ENCODE measurements at regions not wholly inside any gene's neighbourhood (a gene's known extent, or its start where the extent isn't known, plus 50 kb on each side); places are given as distances from the start of the nearest gene placed in this dataset.
A peak's percentile ranks its signal among the peaks of the same experiment; 100 is the strongest.

GRCh38 chrX:39714471-39714870, 383.3 kb downstream of the BCOR start:
- Histone ChIP-seq H3K4me1 (ENCODE audit: insufficient read depth) (no peaks in the 10 kb centered on the region), H3K9me3 (no peaks in the 10 kb centered on the region), H3K27me3 (no peaks in the 10 kb centered on the region), H3K27ac (no peak overlapping the region), H3K36me3 (no peaks in the 10 kb centered on the region), H3K4me3 (no peak overlapping the region)
- DNase-seq = no peak
- WGBS, 3 donors = 59 to 86% (median 76%) methylated on average over 6 of the region's 6 CpGs
- intact Hi-C loops (cut with DNase I) = no loop called here
- TF ChIP-seq CTCF (IDR thresholded peaks at IDR 0.05) (no peak), EP300 (IDR thresholded peaks at IDR 0.05) (no peak), POLR2A (IDR thresholded peaks at IDR 0.05) (no peak)

- Histone ChIP-seq H3K27ac (no peak overlapping the region), H3K4me1 (ENCODE audit: insufficient read depth) (no peaks in the 10 kb centered on the region), H3K4me3 (no peak overlapping the region), H3K36me3 (no peaks in the 10 kb centered on the region), H3K27me3 (no peaks in the 10 kb centered on the region), H3K9me3 (no peaks in the 10 kb centered on the region)
- intact Hi-C loops (cut with DNase I) = no loop called here
- 40 to 57% (median 49%) methylated on average over 8 of the region's 8 CpGs for WGBS, 3 donors
- TF ChIP-seq POLR2A (IDR thresholded peaks at IDR 0.05) = no peak
- TF ChIP-seq EP300 (IDR thresholded peaks at IDR 0.05) = no peak
- TF ChIP-seq CTCF (IDR thresholded peaks at IDR 0.05) = no peak
- DNase-seq = peak in 1 of 5 donors; percentile 39
These were observed 381.4 kb downstream of the BCOR start for GRCh38 chrX:39716401-39716800.

- no peaks in the 10 kb centered on the region for H3K4me1 ChIP-seq (ENCODE audit: insufficient read depth)
- 73 to 82% (median 82%) methylated on average over 6 of the region's 6 CpGs for WGBS, 3 donors
- no peak overlapping the region for H3K27ac ChIP-seq
- no peaks in the 10 kb centered on the region for H3K9me3 ChIP-seq
- DNase-seq = no peak
- no peaks in the 10 kb centered on the region for H3K27me3 ChIP-seq
- no peak overlapping the region for H3K4me3 ChIP-seq
- intact Hi-C loops (cut with DNase I) = no loop called here
- TF ChIP-seq EP300 (IDR thresholded peaks at IDR 0.05) = no peak
- no peak for TF ChIP-seq POLR2A (IDR thresholded peaks at IDR 0.05)
- TF ChIP-seq CTCF (IDR thresholded peaks at IDR 0.05) = no peak
- no peaks in the 10 kb centered on the region for H3K36me3 ChIP-seq
These were observed 380.8 kb downstream of the BCOR start for GRCh38 chrX:39716802-39717540.

GRCh38 chrX:39718981-39719380, 378.8 kb downstream of the BCOR start:
- Histone ChIP-seq H3K27me3 (no peaks in the 10 kb centered on the region), H3K4me3 (no peak overlapping the region), H3K36me3 (no peaks in the 10 kb centered on the region), H3K4me1 (ENCODE audit: insufficient read depth) (no peaks in the 10 kb centered on the region), H3K27ac (no peak overlapping the region), H3K9me3 (no peaks in the 10 kb centered on the region)
- WGBS, 3 donors = 56 to 74% (median 70%) methylated on average over 2 of the region's 2 CpGs
- intact Hi-C loops (cut with DNase I) = no loop called here
- TF ChIP-seq CTCF (IDR thresholded peaks at IDR 0.05) (no peak), EP300 (IDR thresholded peaks at IDR 0.05) (no peak), POLR2A (IDR thresholded peaks at IDR 0.05) (no peak)
- DNase-seq = no peak

Measured in ovary (tissue), 7 donors.